ENCODE measurements at regions not wholly inside any gene's neighbourhood (a gene's known extent, or its start where the extent isn't known, plus 50 kb on each side); places are given as distances from the start of the nearest gene placed in this dataset.

- peaks cover 0 to 14% (median 7%) of the 10 kb centered on the region in 3 donors for H3K9me3 ChIP-seq
- no peaks in the 10 kb centered on the region for H3K27me3 ChIP-seq
- TF ChIP-seq CTCF (IDR thresholded peaks at IDR 0.05) (no peak), POLR2A (IDR thresholded peaks at IDR 0.05) (no peak)
- no peak overlapping the region for H3K27ac ChIP-seq
- intact Hi-C loops (cut with DNase I): loop anchor here (10.0 kb wide), 1 partner anchor 338 kb away; no protein-coding TSS in a partner anchor
- WGBS, 2 donors: 67 to 79% methylated on average over 1 of the region's 1 CpG
- no peaks in the 10 kb centered on the region for H3K4me1 ChIP-seq
- no peak overlapping the region for H3K4me3 ChIP-seq
- DNase-seq: no peak
- H3K36me3 ChIP-seq: no peaks in the 10 kb centered on the region
Observed at GRCh38 chr4:73317092-73317491, 58.5 kb upstream of the ANKRD17 start.

- no peak for DNase-seq
- Histone ChIP-seq H3K27me3 (no peaks in the 10 kb centered on the region), H3K9me3 (peaks cover 0 to 11% (median 7%) of the 10 kb centered on the region in 3 donors), H3K27ac (no peak overlapping the region), H3K4me1 (peaks cover 0 to 4% (median 0%) of the 10 kb centered on the region in 3 donors), H3K4me3 (no peak overlapping the region), H3K36me3 (no peaks in the 10 kb centered on the region)
- WGBS, 2 donors: 52 to 67% methylated on average over 2 of the region's 2 CpGs
- intact Hi-C loops (cut with DNase I): loop anchor here (10.0 kb wide), 1 partner anchor 340 kb away; no protein-coding TSS in a partner anchor
- TF ChIP-seq CTCF (IDR thresholded peaks at IDR 0.05) (no peak), POLR2A (IDR thresholded peaks at IDR 0.05) (no peak)
Observed at GRCh38 chr4:73315091-73315490, 56.5 kb upstream of the ANKRD17 start.

GRCh38 chr4:73312967-73313366 is 54.4 kb upstream of the ANKRD17 start:
- no peak for DNase-seq
- 63 to 69% methylated on average over 1 of the region's 1 CpG for WGBS, 2 donors
- TF ChIP-seq CTCF (IDR thresholded peaks at IDR 0.05): no peak
- TF ChIP-seq POLR2A (IDR thresholded peaks at IDR 0.05): no peak
- Histone ChIP-seq H3K9me3 (peaks cover 0 to 4% (median 0%) of the 10 kb centered on the region in 3 donors), H3K27ac (no peak overlapping the region), H3K27me3 (no peaks in the 10 kb centered on the region), H3K36me3 (no peaks in the 10 kb centered on the region), H3K4me3 (no peak overlapping the region), H3K4me1 (peaks cover 0 to 4% (median 0%) of the 10 kb centered on the region in 3 donors)
- intact Hi-C loops (cut with DNase I): loop anchor here (10.0 kb wide), 1 partner anchor 342 kb away; no protein-coding TSS in a partner anchor

GRCh38 chr4:73311428-73311827 is 52.8 kb upstream of the ANKRD17 start:
- H3K4me3 ChIP-seq: no peak overlapping the region
- intact Hi-C loops (cut with DNase I): loop anchor here (10.0 kb wide), 1 partner anchor 343 kb away; no protein-coding TSS in a partner anchor
- peaks cover 0 to 4% (median 0%) of the 10 kb centered on the region in 3 donors for H3K9me3 ChIP-seq
- no peaks in the 10 kb centered on the region for H3K36me3 ChIP-seq
- H3K27me3 ChIP-seq: no peaks in the 10 kb centered on the region
- H3K4me1 ChIP-seq: peaks cover 0 to 4% (median 0%) of the 10 kb centered on the region in 3 donors
- no peak for DNase-seq
- TF ChIP-seq POLR2A (IDR thresholded peaks at IDR 0.05) (no peak), CTCF (IDR thresholded peaks at IDR 0.05) (peak in 4 of 6 experiments; percentile 19 to 48 (median 30))
- no peak overlapping the region for H3K27ac ChIP-seq

GRCh38 chr4:73309211-73309610 is 50.6 kb upstream of the ANKRD17 start:
- WGBS, 2 donors: 59 to 64% methylated on average over 3 of the region's 3 CpGs
- Histone ChIP-seq H3K36me3 (no peaks in the 10 kb centered on the region), H3K27ac (no peak overlapping the region), H3K4me3 (no peak overlapping the region), H3K4me1 (peaks cover 0 to 4% (median 0%) of the 10 kb centered on the region in 3 donors), H3K27me3 (no peaks in the 10 kb centered on the region), H3K9me3 (peaks cover 0 to 4% (median 0%) of the 10 kb centered on the region in 3 donors)
- no peak for DNase-seq
- no peak for TF ChIP-seq POLR2A (IDR thresholded peaks at IDR 0.05)
- no peak for TF ChIP-seq CTCF (IDR thresholded peaks at IDR 0.05)
- intact Hi-C loops (cut with DNase I): no loop called here
